GM12878 (cell line): ENCODE measurements at regions not wholly inside any gene's neighbourhood (a gene's known extent, or its start where the extent isn't known, plus 50 kb on each side); places are given as distances from the start of the nearest gene placed in this dataset.

Experiments
- ASH2L ChIP-seq: fragments of 300-600, 200-600 bp; sonication (generic); IDR thresholded peaks from 2 replicates; pipeline ENCODE4 v1.6.1; 2017; ENCODE audit warnings: low read depth, mild to moderate bottlenecking, borderline replicate concordance
- CHD4 ChIP-seq: fragments of 200-600 bp; sonication (generic); IDR thresholded peaks from 2 replicates; pipeline ENCODE4 v1.6.1; 2016; ENCODE audit warnings: mild to moderate bottlenecking
- ELK1 ChIP-seq: IDR thresholded peaks from 2 replicates; pipeline ENCODE4 v1.6.1; 2012; ENCODE audit warnings: low read depth, low read length, improper control_type of control experiment
- EP300 ChIP-seq, 2 experiments: fragments of 150-350 bp in 1 of 2; IDR thresholded peaks; 2 replicates each; pipeline ENCODE4 v1.6.1; 2011 to 2012; ENCODE audit warnings: low read depth in 2 of 2, low read length in 2 of 2, borderline replicate concordance in 1 of 2, improper control_type of control experiment in 1 of 2, inconsistent platforms in 1 of 2; ENCODE audit not compliant: control insufficient read depth in 1 of 2
- KDM1A ChIP-seq: fragments of 200-600 bp; sonication (generic); IDR thresholded peaks from 2 replicates; pipeline ENCODE4 v1.6.1; 2016; ENCODE audit warnings: borderline replicate concordance
- NR2C1 ChIP-seq: fragments of 450-650 bp; IDR thresholded peaks from 2 replicates; pipeline ENCODE4 v1.6.1; 2017; ENCODE audit warnings: antibody characterized with exemption, mild to moderate bottlenecking, moderate library complexity
- PAX5 ChIP-seq: IDR thresholded peaks from 2 replicates; pipeline ENCODE4 v1.6.1; 2011; ENCODE audit warnings: low read depth, low read length, borderline replicate concordance
- PAX8 ChIP-seq: fragments of 450-650 bp; IDR thresholded peaks from 2 replicates; pipeline ENCODE4 v1.6.1; 2017; ENCODE audit warnings: mild to moderate bottlenecking, moderate library complexity
- PKNOX1 ChIP-seq: fragments of 450-650 bp; IDR thresholded peaks from 2 replicates; pipeline ENCODE4 v1.6.1; 2016; ENCODE audit warnings: mild to moderate bottlenecking
- RCOR1 ChIP-seq: conservative IDR thresholded peaks from 2 replicates; pipeline ENCODE4 v1.6.1; 2012; ENCODE audit warnings: low read depth, low read length, improper control_type of control experiment
- REST ChIP-seq: IDR thresholded peaks from 2 replicates; pipeline ENCODE4 v1.6.1; 2012; ENCODE audit warnings: mild to moderate bottlenecking, low read depth, low read length
- TAF1 ChIP-seq: IDR thresholded peaks from 2 replicates; pipeline ENCODE4 v1.6.1; 2011; ENCODE audit warnings: mild to moderate bottlenecking, low read depth, low read length, borderline replicate concordance
- ZBED1 ChIP-seq: IDR thresholded peaks from 2 replicates; pipeline ENCODE4 v1.6.1; 2016; ENCODE audit warnings: borderline replicate concordance
- ZBTB40 ChIP-seq: fragments of 450-650 bp; IDR thresholded peaks from 2 replicates; pipeline ENCODE4 v1.6.1; 2016; ENCODE audit warnings: mild to moderate bottlenecking, moderate library complexity, borderline replicate concordance
- ZNF592 ChIP-seq: fragments of 450-650 bp; IDR thresholded peaks from 2 replicates; pipeline ENCODE4 v1.6.1; 2017; ENCODE audit warnings: mild to moderate bottlenecking, moderate library complexity
- ZNF622 ChIP-seq: fragments of 450-650 bp; IDR thresholded peaks from 2 replicates; pipeline ENCODE4 v1.6.1; 2017; ENCODE audit warnings: mild to moderate bottlenecking, inconsistent platforms
- ZZZ3 ChIP-seq: IDR thresholded peaks from 2 replicates; pipeline ENCODE4 v1.6.1; 2011; ENCODE audit warnings: low read depth; ENCODE audit not compliant: control insufficient read depth, insufficient read length

- TF ChIP-seq PKNOX1 (no peak), EP300 (IDR thresholded peaks at IDR 0.05; ENCODE audit: borderline replicate concordance in 1 of 2, control insufficient read depth in 1 of 2, low read depth in 2 of 2, low read length in 2 of 2) (0 out of 4 replicates have a peak, but pooled peaks of 1 of the 2 experiments have one; percentile 7), ZZZ3 (no peak), ASH2L (no peak), ZBTB40 (no peak), ZNF592 (no peak), RCOR1 (no peak), CHD4 (no peak; the same call in 1 of the 2 replicates), ZBED1 (no peak), NR2C1 (no peak), TAF1 (no peak), PAX5 (no peak), ZNF622 (no peak), ELK1 (no peak), KDM1A (no peak), REST (no peak), PAX8 (no peak)
Observed at GRCh38 chr7:20030915-20031362, 186.2 kb downstream of the MACC1 start (continued).
